Endothelial cell (in vitro differentiated cells): ENCODE measurements at regions not wholly inside any gene's neighbourhood (a gene's known extent, or its start where the extent isn't known, plus 50 kb on each side); places are given as distances from the start of the nearest gene placed in this dataset.

Experiments
- DNase-seq: peaks from one replicate; pipeline ENCODE4 v3.0.0; 2021; ENCODE audit warnings: low spot score
- H3K27ac Mint-ChIP-seq: one replicate; pipeline ENCODE4 v1.8.0; 2021; ENCODE audit warnings: mixed read lengths, inconsistent platforms; ENCODE audit not compliant: unreplicated experiment
- H3K27me3 Mint-ChIP-seq: one replicate; pipeline ENCODE4 v1.8.0; 2021; ENCODE audit warnings: mild to moderate bottlenecking, moderate library complexity, mixed read lengths, inconsistent platforms; ENCODE audit not compliant: unreplicated experiment
- H3K36me3 Mint-ChIP-seq: one replicate; pipeline ENCODE4 v1.8.0; 2021; ENCODE audit warnings: mild to moderate bottlenecking, low read depth, mixed read lengths, inconsistent platforms; ENCODE audit not compliant: unreplicated experiment
- H3K4me1 Mint-ChIP-seq: one replicate; pipeline ENCODE4 v1.8.0; 2021; ENCODE audit warnings: mild to moderate bottlenecking, mixed read lengths, inconsistent platforms; ENCODE audit not compliant: unreplicated experiment
- H3K4me3 Mint-ChIP-seq: one replicate; pipeline ENCODE4 v1.8.0; 2021; ENCODE audit warnings: mild to moderate bottlenecking, mixed read lengths, inconsistent platforms; ENCODE audit not compliant: unreplicated experiment
- H3K9me3 Mint-ChIP-seq: one replicate; pipeline ENCODE4 v1.8.0; 2021; ENCODE audit warnings: mixed read lengths, inconsistent platforms; ENCODE audit not compliant: unreplicated experiment
- TF ChIP-seq, protein P1 (sequence below): fragments of 200-600 bp; sonication (generic); IDR thresholded peaks from one replicate; pipeline ENCODE4 v1.5.0; 2021; ENCODE audit warnings: antibody characterized with exemption; ENCODE audit not compliant: unreplicated experiment

DNA sequence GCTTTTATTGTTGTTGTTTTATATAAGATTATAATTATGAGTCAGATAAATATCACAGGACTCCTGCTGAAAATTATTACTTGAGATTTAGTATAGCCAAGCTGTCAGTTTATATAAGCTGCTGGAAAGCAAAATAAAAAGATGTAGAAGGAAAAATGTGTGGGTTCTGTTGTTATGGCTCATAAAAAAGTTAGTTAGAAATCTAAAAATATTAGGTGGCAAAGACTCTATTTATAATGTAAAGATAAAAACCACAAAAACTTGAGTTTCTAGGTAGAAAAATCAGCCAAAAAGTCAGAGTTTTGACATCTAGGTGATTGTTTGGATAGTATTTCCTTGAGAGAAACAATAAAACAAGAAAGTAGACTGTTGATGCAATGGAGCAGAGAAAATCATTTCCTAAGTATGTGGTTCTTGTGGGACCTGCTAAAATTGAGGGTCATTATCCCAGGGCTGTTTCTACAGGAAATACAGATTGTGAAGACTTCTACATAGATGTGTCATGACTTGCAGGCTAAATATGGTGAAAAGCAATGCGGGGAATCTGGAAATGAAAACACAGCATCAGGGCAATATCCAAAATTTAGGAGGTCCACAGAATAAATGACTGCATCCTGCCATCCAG, 1109.6 kb upstream of the CADM2 start:
- Mint-ChIP-seq H3K9me3 (no peaks in the 10 kb centered on the region), H3K27ac (no peak overlapping the region), H3K27me3 (no peaks in the 10 kb centered on the region), H3K4me3 (no peak overlapping the region), H3K36me3 (no peaks in the 10 kb centered on the region), H3K4me1 (no peaks in the 10 kb centered on the region)
- TF ChIP-seq, protein P1, sequence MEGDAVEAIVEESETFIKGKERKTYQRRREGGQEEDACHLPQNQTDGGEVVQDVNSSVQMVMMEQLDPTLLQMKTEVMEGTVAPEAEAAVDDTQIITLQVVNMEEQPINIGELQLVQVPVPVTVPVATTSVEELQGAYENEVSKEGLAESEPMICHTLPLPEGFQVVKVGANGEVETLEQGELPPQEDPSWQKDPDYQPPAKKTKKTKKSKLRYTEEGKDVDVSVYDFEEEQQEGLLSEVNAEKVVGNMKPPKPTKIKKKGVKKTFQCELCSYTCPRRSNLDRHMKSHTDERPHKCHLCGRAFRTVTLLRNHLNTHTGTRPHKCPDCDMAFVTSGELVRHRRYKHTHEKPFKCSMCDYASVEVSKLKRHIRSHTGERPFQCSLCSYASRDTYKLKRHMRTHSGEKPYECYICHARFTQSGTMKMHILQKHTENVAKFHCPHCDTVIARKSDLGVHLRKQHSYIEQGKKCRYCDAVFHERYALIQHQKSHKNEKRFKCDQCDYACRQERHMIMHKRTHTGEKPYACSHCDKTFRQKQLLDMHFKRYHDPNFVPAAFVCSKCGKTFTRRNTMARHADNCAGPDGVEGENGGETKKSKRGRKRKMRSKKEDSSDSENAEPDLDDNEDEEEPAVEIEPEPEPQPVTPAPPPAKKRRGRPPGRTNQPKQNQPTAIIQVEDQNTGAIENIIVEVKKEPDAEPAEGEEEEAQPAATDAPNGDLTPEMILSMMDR = no peak
- no peak for DNase-seq

DNA sequence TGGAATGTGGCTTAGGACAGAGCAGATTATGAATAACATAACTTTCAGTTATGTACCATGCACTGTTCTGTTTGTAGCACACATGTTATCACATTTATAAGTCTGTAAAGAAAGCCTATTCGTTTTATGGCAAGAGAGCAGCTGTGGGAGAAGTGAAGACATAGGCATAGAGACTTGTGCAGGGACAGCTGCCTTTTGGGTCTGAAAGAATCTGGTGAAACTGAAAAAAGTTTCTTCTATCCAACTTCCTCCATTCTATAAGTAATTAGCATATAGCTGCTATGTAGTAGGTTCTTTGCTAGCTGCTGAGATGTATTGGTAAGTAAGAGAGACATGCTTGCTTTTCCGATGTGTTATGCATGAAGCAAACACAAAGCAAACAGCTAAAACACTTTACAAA, 1095.4 kb upstream of the CADM2 start:
- Mint-ChIP-seq H3K4me1 (no peaks in the 10 kb centered on the region), H3K9me3 (no peaks in the 10 kb centered on the region), H3K36me3 (no peaks in the 10 kb centered on the region), H3K27ac (no peak overlapping the region), H3K4me3 (no peak overlapping the region), H3K27me3 (peaks cover 1% of the 10 kb centered on the region)
- TF ChIP-seq, protein P1 = no peak
- DNase-seq = no peak

DNA sequence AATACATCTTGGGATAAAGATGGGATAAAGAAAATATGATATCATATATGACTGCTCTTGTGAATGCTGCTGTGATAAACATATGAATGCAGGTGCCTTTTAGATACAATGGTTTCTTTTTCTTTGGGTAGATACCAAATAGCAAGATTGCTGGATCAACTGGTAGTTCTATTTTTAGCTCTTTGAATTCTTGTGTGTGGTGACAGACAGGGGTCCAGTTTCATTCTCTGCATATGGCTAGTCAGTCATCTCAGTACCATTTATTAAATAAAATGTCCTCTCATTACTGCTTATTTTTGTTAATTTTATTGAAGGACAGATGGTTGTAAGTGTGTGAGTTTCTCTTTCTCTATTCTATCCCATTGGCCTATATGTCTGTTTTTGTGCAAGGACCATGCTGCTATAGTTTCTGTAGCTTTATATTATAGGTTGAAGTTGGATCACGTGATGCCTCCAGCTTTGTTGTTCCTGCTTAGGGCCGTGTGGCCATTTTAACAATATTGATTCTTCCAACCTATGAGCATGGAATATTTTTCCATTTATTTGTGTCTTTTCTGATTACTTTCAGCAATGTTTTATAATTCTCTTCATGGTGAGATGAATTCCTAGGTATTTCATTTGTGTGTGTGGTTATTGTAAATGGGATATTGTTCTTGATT, 1089.8 kb upstream of the CADM2 start:
- no peak for DNase-seq
- Mint-ChIP-seq H3K4me3 (no peak overlapping the region), H3K27me3 (no peaks in the 10 kb centered on the region), H3K9me3 (no peaks in the 10 kb centered on the region), H3K4me1 (no peaks in the 10 kb centered on the region), H3K27ac (no peak overlapping the region), H3K36me3 (no peaks in the 10 kb centered on the region)
- TF ChIP-seq, protein P1 = no peak

DNA sequence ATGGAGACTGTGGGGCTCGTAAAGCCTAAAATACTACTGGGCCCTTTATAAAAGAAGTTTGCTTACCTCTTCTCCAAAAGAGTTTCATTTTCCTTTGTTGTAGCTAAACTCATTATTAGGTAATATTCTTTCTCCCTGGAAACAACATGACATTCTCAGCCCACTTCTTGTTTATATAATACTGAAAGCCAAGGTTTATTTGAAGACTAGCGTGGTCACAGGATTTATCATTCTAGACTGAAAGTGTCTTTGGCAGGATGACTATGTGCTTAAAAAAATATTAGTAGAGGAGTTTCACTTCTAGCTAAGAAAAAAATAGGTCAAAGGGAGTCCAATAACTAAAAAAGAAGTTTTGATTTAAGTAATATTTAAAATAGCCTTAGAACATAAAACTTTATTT, 1085.2 kb upstream of the CADM2 start:
- H3K36me3 Mint-ChIP-seq = no peaks in the 10 kb centered on the region
- no peak overlapping the region for H3K27ac Mint-ChIP-seq
- DNase-seq = no peak
- no peaks in the 10 kb centered on the region for H3K9me3 Mint-ChIP-seq
- no peaks in the 10 kb centered on the region for H3K4me1 Mint-ChIP-seq
- H3K27me3 Mint-ChIP-seq = no peaks in the 10 kb centered on the region
- TF ChIP-seq, protein P1 = no peak
- no peak overlapping the region for H3K4me3 Mint-ChIP-seq

DNA sequence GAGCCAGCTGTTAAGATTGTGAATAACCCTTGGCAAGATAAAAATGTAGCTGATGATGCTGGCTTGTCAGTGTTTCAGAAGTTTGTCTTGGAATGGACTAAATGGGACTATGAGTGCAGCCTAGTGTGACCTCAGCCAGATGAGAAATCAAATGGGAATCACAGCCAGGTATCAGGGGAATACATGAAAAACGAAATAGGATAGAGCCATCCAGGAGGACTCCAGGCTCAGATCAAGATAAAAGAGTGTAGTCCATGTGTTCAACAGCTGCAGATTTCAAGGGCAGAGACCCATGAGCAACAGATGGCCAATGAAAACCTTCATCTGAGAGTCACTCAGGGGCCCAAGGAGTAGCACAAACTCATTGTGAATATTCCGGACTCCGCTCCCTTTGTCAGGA, 1080.9 kb upstream of the CADM2 start:
- Mint-ChIP-seq H3K4me1 (no peaks in the 10 kb centered on the region), H3K9me3 (no peaks in the 10 kb centered on the region), H3K27ac (no peak overlapping the region), H3K27me3 (no peaks in the 10 kb centered on the region), H3K36me3 (no peaks in the 10 kb centered on the region), H3K4me3 (no peak overlapping the region)
- TF ChIP-seq, protein P1 = no peak
- no peak for DNase-seq
